Neural cell (in vitro differentiated cells): ENCODE measurements at regions not wholly inside any gene's neighbourhood (a gene's known extent, or its start where the extent isn't known, plus 50 kb on each side); places are given as distances from the start of the nearest gene placed in this dataset.

Experiments used
- CTCF ChIP-seq: fragments of 450-650 bp; IDR thresholded peaks from 2 replicates; pipeline ENCODE4 v1.5.1; 2014; ENCODE audit warnings: antibody characterized with exemption, mild to moderate bottlenecking, moderate library complexity; ENCODE audit not compliant: poor library complexity, severe bottlenecking
- EP300 ChIP-seq: fragments of 450-650 bp; conservative IDR thresholded peaks from 2 replicates; pipeline ENCODE4 v1.6.1; 2014; ENCODE audit warnings: antibody characterized with exemption, mild to moderate bottlenecking, moderate library complexity; ENCODE audit not compliant: poor library complexity, severe bottlenecking
- EZH2 ChIP-seq: fragments of 200-600, 300-800 bp; shearing (Covaris generic), sonication (generic); IDR thresholded peaks from 2 replicates; pipeline ENCODE4 v1.6.1; 2014; ENCODE audit warnings: antibody characterized with exemption, low read length, borderline replicate concordance, mild to moderate bottlenecking; ENCODE audit not compliant: insufficient read depth, poor library complexity, severe bottlenecking
- RAD21 ChIP-seq: fragments of 450-650 bp; conservative IDR thresholded peaks from 2 replicates; pipeline ENCODE4 v1.6.1; 2014; ENCODE audit warnings: antibody characterized with exemption, mild to moderate bottlenecking, moderate library complexity

- TF ChIP-seq CTCF (no peak), EP300 (no peak), RAD21 (no peak), EZH2 (no peak)
Measured at GRCh38 chr7:106371629-106372028, 86.8 kb upstream of the NAMPT start.
